ENCODE measurements at regions not wholly inside any gene's neighbourhood (a gene's known extent, or its start where the extent isn't known, plus 50 kb on each side); places are given as distances from the start of the nearest gene placed in this dataset.

DNA sequence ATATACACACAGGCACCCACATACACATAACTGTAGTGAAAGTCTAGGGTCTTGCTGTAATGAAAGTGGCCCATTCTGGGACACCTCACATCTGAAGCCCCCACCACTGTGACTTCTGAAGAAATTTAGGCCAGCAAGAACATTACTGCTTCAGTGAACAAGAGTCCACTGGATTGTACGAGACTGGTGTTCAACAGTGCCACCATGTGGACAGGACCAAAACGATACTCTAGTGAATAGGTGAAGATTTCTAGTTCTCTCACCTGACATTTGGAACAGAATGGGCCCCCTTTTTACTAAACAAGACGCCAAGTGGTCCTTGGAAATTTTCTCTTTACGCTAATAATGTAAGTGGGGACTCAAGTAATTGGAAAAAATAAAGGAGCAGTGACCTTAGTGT lies 156.9 kb downstream of the MAFB start:
- no peak for TF ChIP-seq POLR2AphosphoS5 (IDR thresholded peaks at IDR 0.05; ENCODE audit: low read depth, low read length)
- TF ChIP-seq POLR2A (IDR thresholded peaks at IDR 0.05; ENCODE audit: low read depth, low read length): no peak
- TF ChIP-seq PAX5 (IDR thresholded peaks at IDR 0.05; ENCODE audit: insufficient read depth, low read length, severe bottlenecking): no peak

Data from GM12891 (cell line).